Peyer's patch (tissue), 4 donors: ENCODE measurements at regions not wholly inside any gene's neighbourhood (a gene's known extent, or its start where the extent isn't known, plus 50 kb on each side); places are given as distances from the start of the nearest gene placed in this dataset.
A peak's percentile ranks its signal among the peaks of the same experiment; 100 is the strongest.

Experiments used
- DNase-seq, 3 donors: peaks; one replicate each; pipeline ENCODE4 v3.0.0-alpha.2; 2017 to 2019
- H3K27ac ChIP-seq, 4 donors: fragments of 200-600 bp; sonication (generic); one replicate each; pipeline ENCODE4 v1.5.1; 2016 to 2019
- H3K27me3 ChIP-seq, 2 donors: fragments of 200-600 bp; sonication (generic); one replicate each; pipeline ENCODE4 v1.5.1; 2019
- H3K36me3 ChIP-seq, 3 donors: fragments of 200-600 bp; sonication (generic); one replicate each; pipeline ENCODE4 v1.5.1; 2016 to 2019
- H3K4me1 ChIP-seq, 4 donors: fragments of 200-600 bp; sonication (generic); one replicate each; pipeline ENCODE4 v1.5.1; 2016 to 2019
- H3K4me3 ChIP-seq, 4 donors: fragments of 200-600 bp; sonication (generic); 1 replicate in 3 of 4; 2 replicates in 1 of 4; pipeline ENCODE4 v1.5.1; 2016 to 2019; ENCODE audit warnings: mild to moderate bottlenecking in 1 of 4
- H3K9me3 ChIP-seq, 4 donors: fragments of 200-600 bp; sonication (generic); one replicate each; pipeline ENCODE4 v1.5.1; 2016 to 2019; ENCODE audit warnings: mild to moderate bottlenecking in 1 of 4
- CTCF ChIP-seq, 6 experiments: fragments of 450-650 bp in 4 of 6; fragments of 200-600 bp in 2 of 6; sonication (generic) in 1 of 6; IDR thresholded peaks; one replicate each; pipeline ENCODE4 v1.5.1; 2017 to 2019; ENCODE audit warnings: antibody characterized with exemption in 6 of 6, mild to moderate bottlenecking in 3 of 6, moderate library complexity in 1 of 6
- POLR2A ChIP-seq, 2 donors: fragments of 450-650 bp; IDR thresholded peaks; one replicate each; pipeline ENCODE4 v1.5.1; 2017; ENCODE audit warnings: antibody characterized with exemption in 2 of 2, mild to moderate bottlenecking in 2 of 2, moderate library complexity in 2 of 2

GRCh38 chr6:80537118-80537972, 430.9 kb downstream of the BCKDHB start:
- H3K4me1 ChIP-seq, result no peaks in the 10 kb centered on the region
- H3K9me3 ChIP-seq, result no peaks in the 10 kb centered on the region
- DNase-seq, result no peak
- TF ChIP-seq POLR2A (IDR thresholded peaks at IDR 0.05), result no peak
- no peak for TF ChIP-seq CTCF (IDR thresholded peaks at IDR 0.05)
- no peaks in the 10 kb centered on the region for H3K27me3 ChIP-seq
- H3K4me3 ChIP-seq, result no peak overlapping the region
- no peak overlapping the region for H3K27ac ChIP-seq
- H3K36me3 ChIP-seq, result no peaks in the 10 kb centered on the region

- TF ChIP-seq POLR2A (IDR thresholded peaks at IDR 0.05) (no peak), CTCF (IDR thresholded peaks at IDR 0.05) (no peak)
- Histone ChIP-seq H3K4me1 (no peaks in the 10 kb centered on the region), H3K36me3 (no peaks in the 10 kb centered on the region), H3K27ac (no peak overlapping the region), H3K4me3 (no peak overlapping the region), H3K27me3 (no peaks in the 10 kb centered on the region), H3K9me3 (no peaks in the 10 kb centered on the region)
- DNase-seq, result no peak
Measured at GRCh38 chr6:80535914-80536565, 429.6 kb downstream of the BCKDHB start.

GRCh38 chr6:80531681-80532619, 425.5 kb downstream of the BCKDHB start:
- Histone ChIP-seq H3K27ac (no peak overlapping the region), H3K27me3 (no peaks in the 10 kb centered on the region), H3K4me3 (no peak overlapping the region), H3K4me1 (no peaks in the 10 kb centered on the region), H3K36me3 (no peaks in the 10 kb centered on the region), H3K9me3 (no peaks in the 10 kb centered on the region)
- TF ChIP-seq CTCF (IDR thresholded peaks at IDR 0.05) (no peak), POLR2A (IDR thresholded peaks at IDR 0.05) (no peak)
- DNase-seq, result no peak

- H3K9me3 ChIP-seq, result no peaks in the 10 kb centered on the region
- H3K27me3 ChIP-seq, result no peaks in the 10 kb centered on the region
- no peak for DNase-seq
- H3K4me3 ChIP-seq, result no peak overlapping the region
- H3K27ac ChIP-seq, result no peak overlapping the region
- H3K36me3 ChIP-seq, result no peaks in the 10 kb centered on the region
- TF ChIP-seq POLR2A (IDR thresholded peaks at IDR 0.05) (no peak), CTCF (IDR thresholded peaks at IDR 0.05) (no peak)
- H3K4me1 ChIP-seq, result no peaks in the 10 kb centered on the region
Measured at GRCh38 chr6:80530103-80530502, 423.6 kb downstream of the BCKDHB start.

- Histone ChIP-seq H3K4me3 (no peak overlapping the region), H3K36me3 (no peaks in the 10 kb centered on the region), H3K9me3 (no peaks in the 10 kb centered on the region), H3K27ac (peak overlapping the region in 1 of 4 donors; percentile 17), H3K4me1 (no peaks in the 10 kb centered on the region), H3K27me3 (no peaks in the 10 kb centered on the region)
- no peak for DNase-seq
- TF ChIP-seq CTCF (IDR thresholded peaks at IDR 0.05) (no peak), POLR2A (IDR thresholded peaks at IDR 0.05) (no peak)
Measured at GRCh38 chr6:80528115-80528514, 421.6 kb downstream of the BCKDHB start.
